Mucosa of stomach (tissue), 1 donor: ENCODE measurements at regions not wholly inside any gene's neighbourhood (a gene's known extent, or its start where the extent isn't known, plus 50 kb on each side); places are given as distances from the start of the nearest gene placed in this dataset.
"Not testable (repeated sequence)": the region's sequence is repeated elsewhere in the genome, so short reads cannot be mapped to it uniquely, and the experiment has no call there.

Experiments used
- H3K27me3 ChIP-seq: one replicate; pipeline ENCODE4 v1.7.0; 2013; ENCODE audit warnings: mild to moderate bottlenecking, low read length; ENCODE audit not compliant: control insufficient read depth, insufficient read depth
- H3K36me3 ChIP-seq: one replicate; pipeline ENCODE4 v1.7.0; 2013; ENCODE audit warnings: low read length; ENCODE audit not compliant: control insufficient read depth, insufficient read depth
- H3K4me1 ChIP-seq: one replicate; pipeline ENCODE4 v1.7.0; 2013; ENCODE audit warnings: mild to moderate bottlenecking, low read length; ENCODE audit not compliant: control insufficient read depth, insufficient read depth
- H3K4me3 ChIP-seq: one replicate; pipeline ENCODE4 v1.7.0; 2013; ENCODE audit warnings: low read length
- H3K9ac ChIP-seq: one replicate; pipeline ENCODE4 v1.7.0; 2013; ENCODE audit warnings: mild to moderate bottlenecking, low read length, moderate library complexity
- H3K9me3 ChIP-seq: one replicate; pipeline ENCODE4 v1.7.0; 2013; ENCODE audit warnings: mild to moderate bottlenecking, low read length, moderate library complexity; ENCODE audit not compliant: control insufficient read depth
- donor health status: Pancreatic carcinoma.

GRCh38 chr4:11821772-11822430 lies 393.2 kb upstream of the HS3ST1 start:
- Histone ChIP-seq H3K27me3 (peaks cover 3% of the 10 kb centered on the region), H3K9ac (no peak overlapping the region), H3K4me3 (no peak overlapping the region), H3K4me1 (no peaks in the 10 kb centered on the region), H3K9me3 (no peaks in the 10 kb centered on the region), H3K36me3 (no peaks in the 10 kb centered on the region)

GRCh38 chr4:11817088-11817487 lies 388.4 kb upstream of the HS3ST1 start:
- Histone ChIP-seq H3K4me1 (peaks cover 8% of the 10 kb centered on the region), H3K9me3 (no peaks in the 10 kb centered on the region), H3K4me3 (no peak overlapping the region), H3K9ac (no peak overlapping the region), H3K36me3 (no peaks in the 10 kb centered on the region), H3K27me3 (no peaks in the 10 kb centered on the region)

- Histone ChIP-seq H3K27me3 (no peaks in the 10 kb centered on the region), H3K4me1 (peaks cover 8% of the 10 kb centered on the region), H3K4me3 (no peak overlapping the region)
Measured at GRCh38 chr4:11814758-11815157, 386.1 kb upstream of the HS3ST1 start.

GRCh38 chr4:11813951-11814446 lies 385.3 kb upstream of the HS3ST1 start:
- Histone ChIP-seq H3K9me3 (no peaks in the 10 kb centered on the region), H3K36me3 (no peaks in the 10 kb centered on the region), H3K27me3 (no peaks in the 10 kb centered on the region), H3K9ac (no peak overlapping the region), H3K4me3 (no peak overlapping the region), H3K4me1 (peaks cover 8% of the 10 kb centered on the region)

More at GRCh38 chr4:11814758-11815157, 386.1 kb upstream of the HS3ST1 start:
- H3K9ac ChIP-seq: no peak overlapping the region
- H3K36me3 ChIP-seq: no peaks in the 10 kb centered on the region
- H3K9me3 ChIP-seq: no peaks in the 10 kb centered on the region

- H3K4me1 ChIP-seq, H3K9ac ChIP-seq, H3K27me3 ChIP-seq, H3K9me3 ChIP-seq, H3K36me3 ChIP-seq, H3K4me3 ChIP-seq: not testable (repeated sequence)
Measured at GRCh38 chr4:11811521-11811920, 382.8 kb upstream of the HS3ST1 start.

- no peak overlapping the region for H3K4me3 ChIP-seq
- H3K27me3 ChIP-seq: no peaks in the 10 kb centered on the region
- no peaks in the 10 kb centered on the region for H3K9me3 ChIP-seq
- peaks cover 22% of the 10 kb centered on the region for H3K4me1 ChIP-seq
- no peaks in the 10 kb centered on the region for H3K36me3 ChIP-seq
- H3K9ac ChIP-seq: no peak overlapping the region
Measured at GRCh38 chr4:11805842-11806241, 377.1 kb upstream of the HS3ST1 start.

- H3K36me3 ChIP-seq: no peaks in the 10 kb centered on the region
- H3K27me3 ChIP-seq: no peaks in the 10 kb centered on the region
- peaks cover 33% of the 10 kb centered on the region for H3K4me1 ChIP-seq
- H3K9ac ChIP-seq: no peak overlapping the region
- no peaks in the 10 kb centered on the region for H3K9me3 ChIP-seq
- no peak overlapping the region for H3K4me3 ChIP-seq
Measured at GRCh38 chr4:11801466-11802446, 373.1 kb upstream of the HS3ST1 start.

GRCh38 chr4:11799196-11799595 lies 370.5 kb upstream of the HS3ST1 start:
- H3K27me3 ChIP-seq: no peaks in the 10 kb centered on the region
- H3K9ac ChIP-seq: no peak overlapping the region
- no peak overlapping the region for H3K4me3 ChIP-seq
- no peaks in the 10 kb centered on the region for H3K9me3 ChIP-seq
- peaks cover 23% of the 10 kb centered on the region for H3K4me1 ChIP-seq
- H3K36me3 ChIP-seq: no peaks in the 10 kb centered on the region

- Histone ChIP-seq H3K36me3 (no peaks in the 10 kb centered on the region), H3K9me3 (no peaks in the 10 kb centered on the region), H3K4me1 (no peaks in the 10 kb centered on the region), H3K27me3 (no peaks in the 10 kb centered on the region), H3K9ac (no peak overlapping the region), H3K4me3 (no peak overlapping the region)
Measured at GRCh38 chr4:11791797-11792196, 363.1 kb upstream of the HS3ST1 start.

GRCh38 chr4:11790230-11790629 lies 361.5 kb upstream of the HS3ST1 start:
- Histone ChIP-seq H3K36me3 (no peaks in the 10 kb centered on the region), H3K9ac (no peak overlapping the region), H3K4me1 (no peaks in the 10 kb centered on the region), H3K4me3 (no peak overlapping the region), H3K9me3 (no peaks in the 10 kb centered on the region), H3K27me3 (no peaks in the 10 kb centered on the region)

- Histone ChIP-seq H3K4me1 (peaks cover 15% of the 10 kb centered on the region), H3K36me3 (no peaks in the 10 kb centered on the region), H3K9ac (no peak overlapping the region), H3K9me3 (no peaks in the 10 kb centered on the region), H3K4me3 (no peak overlapping the region), H3K27me3 (no peaks in the 10 kb centered on the region)
Measured at GRCh38 chr4:11783588-11783987, 354.9 kb upstream of the HS3ST1 start.

GRCh38 chr4:11782859-11783258 lies 354.2 kb upstream of the HS3ST1 start:
- no peaks in the 10 kb centered on the region for H3K36me3 ChIP-seq
- no peaks in the 10 kb centered on the region for H3K9me3 ChIP-seq
- no peak overlapping the region for H3K4me3 ChIP-seq
- no peak overlapping the region for H3K9ac ChIP-seq
- peaks cover 18% of the 10 kb centered on the region for H3K4me1 ChIP-seq
- H3K27me3 ChIP-seq: no peaks in the 10 kb centered on the region
